ENCODE measurements at regions not wholly inside any gene's neighbourhood (a gene's known extent, or its start where the extent isn't known, plus 50 kb on each side); places are given as distances from the start of the nearest gene placed in this dataset.

- Histone ChIP-seq H3F3A (ENCODE audit: insufficient read depth, low read depth) (no peaks in the 10 kb centered on the region), H3K9me2 (ENCODE audit: insufficient read depth) (no peaks in the 10 kb centered on the region), H3K4me3 (no peak overlapping the region), H2AFZ (no peak overlapping the region), H3K36me3 (ENCODE audit: low read depth) (no peaks in the 10 kb centered on the region), H3K27ac (no peak overlapping the region), H3K4me1 (replicated peaks; ENCODE audit: insufficient read depth) (no peaks in the 10 kb centered on the region), H3K4me2 (no peak overlapping the region), H4K20me1 (ENCODE audit: insufficient read depth) (no peaks in the 10 kb centered on the region), H3K9me3 (ENCODE audit: insufficient read depth, low read depth) (no peaks in the 10 kb centered on the region), H3K79me2 (ENCODE audit: low read depth) (no peaks in the 10 kb centered on the region), H3K27me3 (ENCODE audit: insufficient read depth, low read depth) (no peaks in the 10 kb centered on the region)
- POLR2A ChIA-PET (ENCODE audit: unreplicated experiment) = no interaction called here
- intact Hi-C loops (cut with micrococcal nuclease; ENCODE audit: unreplicated experiment) = no loop called here
- no peak for DNase-seq
- CTCF ChIA-PET = no interaction called here
- no peak for TF ChIP-seq EZH2 (IDR thresholded peaks at IDR 0.05; ENCODE audit: low read depth)
- TF ChIP-seq CTCF (conservative IDR thresholded peaks at IDR 0.05) = no peak
- no TSS peak for BruUV-seq (replicated peaks)
Observed at GRCh38 chr13:79905018-79905417, 424.1 kb downstream of the NDFIP2 start.

- ChIA-PET POLR2A (ENCODE audit: unreplicated experiment) (no interaction called here), CTCF (no interaction called here)
- Histone ChIP-seq H3K9me2 (ENCODE audit: insufficient read depth) (no peaks in the 10 kb centered on the region), H3K4me3 (no peak overlapping the region), H3K9me3 (ENCODE audit: insufficient read depth, low read depth) (no peaks in the 10 kb centered on the region), H3K79me2 (ENCODE audit: low read depth) (no peaks in the 10 kb centered on the region), H3K4me1 (replicated peaks; ENCODE audit: insufficient read depth) (no peaks in the 10 kb centered on the region), H3K4me2 (no peak overlapping the region), H3K27me3 (ENCODE audit: insufficient read depth, low read depth) (no peaks in the 10 kb centered on the region), H2AFZ (no peak overlapping the region), H3K27ac (no peak overlapping the region), H4K20me1 (ENCODE audit: insufficient read depth) (no peaks in the 10 kb centered on the region), H3F3A (ENCODE audit: insufficient read depth, low read depth) (no peaks in the 10 kb centered on the region), H3K36me3 (ENCODE audit: low read depth) (no peaks in the 10 kb centered on the region)
- intact Hi-C loops (cut with micrococcal nuclease; ENCODE audit: unreplicated experiment) = no loop called here
- no peak for DNase-seq
- BruUV-seq (replicated peaks) = no TSS peak
- TF ChIP-seq CTCF (conservative IDR thresholded peaks at IDR 0.05) (no peak), EZH2 (IDR thresholded peaks at IDR 0.05; ENCODE audit: low read depth) (no peak)
Observed at GRCh38 chr13:79904581-79904980, 423.6 kb downstream of the NDFIP2 start.

GRCh38 chr13:79901336-79901735, 420.4 kb downstream of the NDFIP2 start:
- H3F3A ChIP-seq (ENCODE audit: insufficient read depth, low read depth) = no peaks in the 10 kb centered on the region; the same call in 1 of the 2 replicates
- no peaks in the 10 kb centered on the region for H3K4me1 ChIP-seq (replicated peaks; ENCODE audit: insufficient read depth)
- no peaks in the 10 kb centered on the region for H4K20me1 ChIP-seq (ENCODE audit: insufficient read depth)
- TF ChIP-seq CTCF (conservative IDR thresholded peaks at IDR 0.05) (no peak), EZH2 (IDR thresholded peaks at IDR 0.05; ENCODE audit: low read depth) (no peak)
- no peaks in the 10 kb centered on the region for H3K27me3 ChIP-seq (ENCODE audit: insufficient read depth, low read depth)
- DNase-seq = no peak
- no peaks in the 10 kb centered on the region for H3K36me3 ChIP-seq (ENCODE audit: low read depth)
- H3K9me2 ChIP-seq (ENCODE audit: insufficient read depth) = no peaks in the 10 kb centered on the region
- H3K79me2 ChIP-seq (ENCODE audit: low read depth) = no peaks in the 10 kb centered on the region
- intact Hi-C loops (cut with micrococcal nuclease; ENCODE audit: unreplicated experiment) = no loop called here
- no peak overlapping the region for H3K4me3 ChIP-seq
- BruUV-seq (replicated peaks) = no TSS peak
- CTCF ChIA-PET = no interaction called here
- POLR2A ChIA-PET (ENCODE audit: unreplicated experiment) = no interaction called here
- no peak overlapping the region for H3K4me2 ChIP-seq
- H2AFZ ChIP-seq = no peak overlapping the region
- H3K27ac ChIP-seq = no peak overlapping the region
- no peaks in the 10 kb centered on the region for H3K9me3 ChIP-seq (ENCODE audit: insufficient read depth, low read depth)
